ENCODE measurements at regions not wholly inside any gene's neighbourhood (a gene's known extent, or its start where the extent isn't known, plus 50 kb on each side); places are given as distances from the start of the nearest gene placed in this dataset.

- TF ChIP-seq CTCF (IDR thresholded peaks at IDR 0.05) = no peak
- Histone ChIP-seq H3K9me3 (no peaks in the 10 kb centered on the region), H3K4me1 (no peaks in the 10 kb centered on the region), H3K4me3 (no peak overlapping the region), H3K27me3 (no peaks in the 10 kb centered on the region), H3K36me3 (no peaks in the 10 kb centered on the region), H3K27ac (no peak overlapping the region)
- FAIRE-seq (no peak), ATAC-seq (no peak), DNase-seq (no peak)
- intact Hi-C loops (cut with DNase I) = no loop called here
Measured at GRCh38 chr2:35920061-35920460, 435.5 kb upstream of the CRIM1 start.

DNA sequence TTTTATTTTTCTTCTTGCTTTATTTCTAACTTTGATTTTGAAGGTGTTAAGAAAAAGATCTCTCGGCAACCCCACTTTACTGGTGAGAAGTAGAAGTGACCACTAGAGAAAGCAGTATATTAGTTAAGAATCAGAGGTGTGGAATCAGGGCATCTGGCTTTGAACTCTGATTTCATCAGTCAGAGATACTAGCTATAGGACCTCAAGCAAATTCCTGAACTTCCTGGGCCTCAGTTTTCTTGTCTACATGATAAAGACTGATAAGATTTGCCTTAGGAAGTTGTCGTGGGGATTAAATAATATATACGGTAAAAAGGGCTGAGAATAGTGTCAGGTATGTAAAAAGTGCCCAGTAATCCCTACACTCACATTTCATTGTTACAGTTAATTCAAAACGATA is 440.3 kb upstream of the CRIM1 start:
- H3K4me3 ChIP-seq = no peak overlapping the region
- H3K27me3 ChIP-seq = no peaks in the 10 kb centered on the region
- TF ChIP-seq CTCF (IDR thresholded peaks at IDR 0.05) = no peak
- H3K36me3 ChIP-seq = no peaks in the 10 kb centered on the region
- ATAC-seq (no peak), FAIRE-seq (no peak), DNase-seq (no peak)
- intact Hi-C loops (cut with DNase I) = no loop called here
- no peaks in the 10 kb centered on the region for H3K9me3 ChIP-seq
- 58 to 66% methylated on average over 4 of the region's 4 CpGs for WGBS, 2 donors
- H3K27ac ChIP-seq = no peak overlapping the region
- no peaks in the 10 kb centered on the region for H3K4me1 ChIP-seq

DNA sequence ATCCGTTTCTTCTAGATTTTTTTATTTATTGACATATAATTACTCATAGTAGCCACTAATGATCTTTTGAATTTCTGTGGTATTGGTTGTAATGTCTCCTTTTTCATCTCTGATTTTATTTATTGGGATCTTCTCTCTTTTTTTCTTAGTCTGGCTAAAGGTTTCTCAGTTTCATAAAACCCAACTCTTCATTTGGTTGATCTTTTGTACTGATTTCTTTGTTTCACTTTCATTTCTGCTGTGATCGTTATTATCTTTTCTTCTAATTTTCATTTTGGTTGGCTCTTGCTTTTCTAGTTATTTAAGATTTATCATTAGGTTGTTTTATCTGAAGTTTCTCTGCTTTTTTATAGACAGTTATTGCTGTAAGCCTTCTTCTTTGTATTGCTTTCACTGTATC is 463.6 kb upstream of the CRIM1 start:
- intact Hi-C loops (cut with DNase I) = no loop called here
- H3K9me3 ChIP-seq = no peaks in the 10 kb centered on the region
- FAIRE-seq (no peak), ATAC-seq (no peak), DNase-seq (no peak)
- TF ChIP-seq CTCF (IDR thresholded peaks at IDR 0.05) = no peak
- H3K4me3 ChIP-seq = no peak overlapping the region
- H3K36me3 ChIP-seq = no peaks in the 10 kb centered on the region
- no peaks in the 10 kb centered on the region for H3K4me1 ChIP-seq
- 64 to 76% methylated on average over 2 of the region's 2 CpGs for WGBS, 2 donors
- H3K27ac ChIP-seq = no peak overlapping the region
- H3K27me3 ChIP-seq = no peaks in the 10 kb centered on the region

GRCh38 chr2:35891528-35891927 is 464.1 kb upstream of the CRIM1 start:
- Histone ChIP-seq H3K9me3 (no peaks in the 10 kb centered on the region), H3K36me3 (no peaks in the 10 kb centered on the region), H3K4me1 (no peaks in the 10 kb centered on the region), H3K27me3 (no peaks in the 10 kb centered on the region), H3K4me3 (no peak overlapping the region), H3K27ac (no peak overlapping the region)
- intact Hi-C loops (cut with DNase I) = no loop called here
- no peak for FAIRE-seq
- ATAC-seq = no peak
- no peak for DNase-seq
- TF ChIP-seq CTCF (IDR thresholded peaks at IDR 0.05) = no peak

- no peak for ATAC-seq
- intact Hi-C loops (cut with DNase I) = no loop called here
- 79 to 82% methylated on average over 7 of the region's 7 CpGs for WGBS, 2 donors
- H3K36me3 ChIP-seq = no peaks in the 10 kb centered on the region
- H3K27me3 ChIP-seq = no peaks in the 10 kb centered on the region
- no peaks in the 10 kb centered on the region for H3K4me1 ChIP-seq
- no peak overlapping the region for H3K4me3 ChIP-seq
- FAIRE-seq = no peak
- no peak for TF ChIP-seq CTCF (IDR thresholded peaks at IDR 0.05)
- H3K9me3 ChIP-seq = no peaks in the 10 kb centered on the region
- DNase-seq = no peak
- H3K27ac ChIP-seq = no peak overlapping the region
Measured at GRCh38 chr2:35887146-35887545, 468.4 kb upstream of the CRIM1 start.
